CD14-positive monocyte (primary cell): ENCODE measurements at regions not wholly inside any gene's neighbourhood (a gene's known extent, or its start where the extent isn't known, plus 50 kb on each side); places are given as distances from the start of the nearest gene placed in this dataset.

Experiments used
- DNase-seq, 3 donors: peaks; one replicate each; pipeline ENCODE4 v3.0.0-alpha.2; 2011 to 2022
- H2AFZ ChIP-seq: 2 replicates; pipeline ENCODE4 v1.6.0; 2012; ENCODE audit warnings: mild to moderate bottlenecking, low read depth, low read length, inconsistent platforms; ENCODE audit not compliant: insufficient read depth, poor library complexity, severe bottlenecking
- H3K27ac ChIP-seq, 2 donors: 1 replicate in 1 of 2; 2 replicates in 1 of 2; pipeline ENCODE4 v1.5.1; 2012 to 2013; ENCODE audit warnings: low read length in 2 of 2, control low read depth in 1 of 2, inconsistent platforms in 1 of 2, low read depth in 1 of 2, mild to moderate bottlenecking in 1 of 2
- H3K27me3 ChIP-seq, 2 donors: one replicate each; pipeline versions ENCODE4 v1.6.0 to v1.6.1; 2011 to 2013; ENCODE audit warnings: low read length in 2 of 2; ENCODE audit not compliant: control insufficient read depth in 2 of 2, insufficient read depth in 2 of 2
- H3K36me3 ChIP-seq, 2 donors: replicated peaks in 1 of 2; 1 replicate in 1 of 2; 2 replicates in 1 of 2; pipeline versions ENCODE4 v1.5.1 to v1.6.1; 2012 to 2013; ENCODE audit warnings: low read length in 2 of 2, control low read depth in 1 of 2, inconsistent platforms in 1 of 2, mild to moderate bottlenecking in 1 of 2; ENCODE audit not compliant: insufficient read depth in 2 of 2, control insufficient read depth in 1 of 2
- H3K4me1 ChIP-seq, 2 donors: 1 replicate in 1 of 2; 2 replicates in 1 of 2; pipeline versions ENCODE4 v1.5.1 to v1.6.1; 2012 to 2013; ENCODE audit warnings: low read length in 2 of 2, control low read depth in 1 of 2, inconsistent platforms in 1 of 2, mild to moderate bottlenecking in 1 of 2, moderate library complexity in 1 of 2; ENCODE audit not compliant: insufficient read depth in 2 of 2, control insufficient read depth in 1 of 2
- H3K4me2 ChIP-seq: replicated peaks from 2 replicates; pipeline ENCODE3; 2012; ENCODE audit warnings: low read length, moderate library complexity, mild to moderate bottlenecking; ENCODE audit not compliant: poor library complexity, severe bottlenecking; ENCODE audit errors: extremely low read depth
- H3K4me3 ChIP-seq, 3 experiments: fragments of 200-600 bp in 1 of 3; sonication (generic) in 1 of 3; replicated peaks in 1 of 3; 1 replicate in 2 of 3; 2 replicates in 1 of 3; pipeline ENCODE4 v1.5.1; 2011 to 2013; ENCODE audit warnings: low read length in 3 of 3, mild to moderate bottlenecking in 3 of 3, control low read depth in 2 of 3, low read depth in 2 of 3, inconsistent platforms in 1 of 3, moderate library complexity in 1 of 3
- H3K79me2 ChIP-seq: 2 replicates; pipeline ENCODE4 v1.6.0; 2012; ENCODE audit warnings: mild to moderate bottlenecking, control low read depth, inconsistent platforms, low read length, moderate library complexity; ENCODE audit not compliant: insufficient read depth
- H3K9ac ChIP-seq: 2 replicates; pipeline ENCODE4 v1.6.0; 2017; ENCODE audit warnings: low read length, mild to moderate bottlenecking; ENCODE audit not compliant: insufficient read depth, poor library complexity, severe bottlenecking
- H3K9me3 ChIP-seq, 2 donors: replicated peaks in 1 of 2; 1 replicate in 1 of 2; 2 replicates in 1 of 2; pipeline versions ENCODE4 v1.5.1 to v1.6.1; 2012 to 2013; ENCODE audit warnings: low read length in 2 of 2, control low read depth in 1 of 2; ENCODE audit not compliant: control insufficient read depth in 1 of 2, insufficient read depth in 1 of 2
- H4K20me1 ChIP-seq: 2 replicates; pipeline ENCODE4 v1.6.0; 2012; ENCODE audit warnings: mild to moderate bottlenecking, low read length, control low read depth, moderate library complexity; ENCODE audit not compliant: insufficient read depth
- H3K27ac Mint-ChIP-seq, 7 donors: one replicate each; pipeline ENCODE4 v1.8.0; 2020; ENCODE audit warnings: mild to moderate bottlenecking in 7 of 7, mixed read lengths in 7 of 7, moderate library complexity in 6 of 7, inconsistent platforms in 2 of 7
- H3K27me3 Mint-ChIP-seq, 3 donors: one replicate each; pipeline ENCODE4 v1.8.0; 2021 to 2022; ENCODE audit warnings: low read depth in 3 of 3, mild to moderate bottlenecking in 3 of 3, mixed read lengths in 3 of 3, moderate library complexity in 3 of 3, inconsistent platforms in 1 of 3
- H3K36me3 Mint-ChIP-seq, 2 donors: one replicate each; pipeline ENCODE4 v1.8.0; 2020; ENCODE audit warnings: mixed read lengths in 2 of 2, inconsistent platforms in 1 of 2, mild to moderate bottlenecking in 1 of 2
- H3K4me1 Mint-ChIP-seq: one replicate; pipeline ENCODE4 v1.8.0; 2020; ENCODE audit warnings: mild to moderate bottlenecking, mixed read lengths
- H3K4me3 Mint-ChIP-seq, 2 donors: one replicate each; pipeline ENCODE4 v1.8.0; 2020; ENCODE audit warnings: mild to moderate bottlenecking in 2 of 2, mixed read lengths in 2 of 2, moderate library complexity in 1 of 2
- H3K9me3 Mint-ChIP-seq, 7 donors: one replicate each; pipeline ENCODE4 v1.8.0; 2020 to 2022; ENCODE audit warnings: mixed read lengths in 7 of 7, mild to moderate bottlenecking in 6 of 7, moderate library complexity in 6 of 7, inconsistent platforms in 2 of 7
- WGBS: methylation state at CpG from one replicate; pipeline ENCODE4 v1.1.5; 2013; ENCODE audit warnings: missing lambda C conversion rate; ENCODE audit not compliant: insufficient coverage; 5-methylcytosine and 5-hydroxymethylcytosine counted together
- intact Hi-C, 2 donors: fragments of 100-400 bp; cut with micrococcal nuclease; formaldehyde crosslinking; loops; one replicate each; pipeline versions ENCODE4 v1.15.0 to v1.15.1; 2023
- TF ChIP-seq, protein P1 (sequence below): fragments of 200-600 bp; IDR thresholded peaks from one replicate; pipeline ENCODE4 v1.8.0; 2022; ENCODE audit warnings: antibody characterized with exemption, mild to moderate bottlenecking

DNA sequence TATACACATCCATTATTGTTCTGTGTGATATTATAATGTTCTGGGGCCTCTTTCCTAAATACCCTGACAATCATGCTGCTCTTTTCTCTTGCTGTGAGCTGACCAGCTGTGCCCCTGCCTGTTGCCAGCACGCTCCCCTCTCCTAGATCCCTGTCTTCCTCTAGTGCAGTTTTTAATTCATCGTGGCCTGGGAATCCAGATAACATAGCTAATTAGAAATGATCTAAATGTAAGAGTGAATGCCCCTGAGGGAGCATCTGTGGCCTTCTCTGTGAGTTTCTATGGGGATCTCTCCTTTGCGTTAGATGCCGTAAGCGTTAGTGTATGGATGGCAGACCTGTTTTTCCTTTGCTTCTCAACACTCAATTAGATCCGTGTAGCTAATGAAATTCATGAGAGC is 434.3 kb downstream of the SPRY1 start:
- no peak overlapping the region for H3K27ac ChIP-seq
- no peaks in the 10 kb centered on the region for H3K9me3 ChIP-seq
- peaks cover 0 to 1% (median 0%) of the 10 kb centered on the region in 7 donors for H3K9me3 Mint-ChIP-seq
- H3K4me1 ChIP-seq, result no peaks in the 10 kb centered on the region
- WGBS, result no CpG with 5 or more reads among the region's 6 CpGs
- no peak overlapping the region for H3K4me3 ChIP-seq
- H3K79me2 ChIP-seq, result no peaks in the 10 kb centered on the region
- TF ChIP-seq, protein P1, sequence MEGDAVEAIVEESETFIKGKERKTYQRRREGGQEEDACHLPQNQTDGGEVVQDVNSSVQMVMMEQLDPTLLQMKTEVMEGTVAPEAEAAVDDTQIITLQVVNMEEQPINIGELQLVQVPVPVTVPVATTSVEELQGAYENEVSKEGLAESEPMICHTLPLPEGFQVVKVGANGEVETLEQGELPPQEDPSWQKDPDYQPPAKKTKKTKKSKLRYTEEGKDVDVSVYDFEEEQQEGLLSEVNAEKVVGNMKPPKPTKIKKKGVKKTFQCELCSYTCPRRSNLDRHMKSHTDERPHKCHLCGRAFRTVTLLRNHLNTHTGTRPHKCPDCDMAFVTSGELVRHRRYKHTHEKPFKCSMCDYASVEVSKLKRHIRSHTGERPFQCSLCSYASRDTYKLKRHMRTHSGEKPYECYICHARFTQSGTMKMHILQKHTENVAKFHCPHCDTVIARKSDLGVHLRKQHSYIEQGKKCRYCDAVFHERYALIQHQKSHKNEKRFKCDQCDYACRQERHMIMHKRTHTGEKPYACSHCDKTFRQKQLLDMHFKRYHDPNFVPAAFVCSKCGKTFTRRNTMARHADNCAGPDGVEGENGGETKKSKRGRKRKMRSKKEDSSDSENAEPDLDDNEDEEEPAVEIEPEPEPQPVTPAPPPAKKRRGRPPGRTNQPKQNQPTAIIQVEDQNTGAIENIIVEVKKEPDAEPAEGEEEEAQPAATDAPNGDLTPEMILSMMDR, result no peak
- H3K27ac Mint-ChIP-seq, result no peak overlapping the region
- no peaks in the 10 kb centered on the region for H4K20me1 ChIP-seq
- no peaks in the 10 kb centered on the region for H3K27me3 ChIP-seq
- H3K4me2 ChIP-seq, result no peak overlapping the region
- no peaks in the 10 kb centered on the region for H3K36me3 ChIP-seq
- H2AFZ ChIP-seq, result no peak overlapping the region
- no peak overlapping the region for H3K4me3 Mint-ChIP-seq
- H3K9ac ChIP-seq, result no peak overlapping the region
- DNase-seq, result no peak
- H3K36me3 Mint-ChIP-seq, result no peaks in the 10 kb centered on the region
- H3K4me1 Mint-ChIP-seq, result peaks cover 2% of the 10 kb centered on the region
- intact Hi-C loops, result no loop called here
- H3K27me3 Mint-ChIP-seq, result no peaks in the 10 kb centered on the region

DNA sequence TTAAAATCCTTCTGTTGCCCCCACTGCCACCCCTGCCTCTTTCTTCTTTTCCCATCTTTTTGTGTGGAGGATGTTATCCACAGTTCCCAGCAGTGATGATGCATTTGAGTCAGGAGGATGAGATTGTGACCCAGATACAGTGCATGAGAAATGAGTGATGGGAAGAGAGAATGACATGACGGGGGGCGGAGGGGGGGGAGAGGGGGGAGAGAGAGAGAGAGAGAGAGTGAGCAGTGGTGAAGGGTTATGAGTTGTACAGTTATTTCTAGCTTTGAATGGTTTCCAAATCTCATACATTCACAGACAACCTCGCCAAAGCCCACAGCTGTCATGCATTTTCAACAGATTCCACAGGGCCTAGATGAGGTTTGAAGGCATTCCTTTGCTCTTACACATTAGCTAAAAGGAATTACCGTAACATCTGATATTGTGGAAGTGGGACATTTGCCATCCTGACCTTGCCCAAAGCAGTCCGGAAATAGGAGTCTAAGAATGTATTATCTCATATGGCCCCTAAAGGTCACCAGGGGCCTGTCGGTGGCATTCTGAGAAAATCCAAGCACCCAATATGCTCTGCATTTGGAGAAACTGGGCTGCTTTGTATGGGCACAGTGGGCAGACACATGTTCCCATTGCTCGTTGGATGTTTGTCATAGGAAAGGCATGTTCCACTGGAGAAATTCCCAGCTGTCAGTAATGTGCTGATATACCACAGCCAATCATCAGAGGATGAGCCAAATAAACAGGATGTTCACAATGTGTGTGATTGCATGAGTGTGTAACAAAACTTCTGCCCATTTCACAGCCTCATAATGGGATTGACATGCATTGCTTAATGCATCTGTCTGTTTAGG is 435.8 kb downstream of the SPRY1 start:
- peaks cover 0 to 2% (median 0%) of the 10 kb centered on the region in 3 donors for H3K27me3 Mint-ChIP-seq
- intact Hi-C loops, result no loop called here
- H3K4me3 Mint-ChIP-seq, result no peak overlapping the region
- Histone ChIP-seq H3K4me1 (no peaks in the 10 kb centered on the region), H3K27me3 (no peaks in the 10 kb centered on the region), H2AFZ (no peak overlapping the region), H3K4me2 (no peak overlapping the region), H3K9ac (no peak overlapping the region), H3K79me2 (no peaks in the 10 kb centered on the region), H3K27ac (no peak overlapping the region), H4K20me1 (no peaks in the 10 kb centered on the region), H3K36me3 (no peaks in the 10 kb centered on the region), H3K4me3 (no peak overlapping the region), H3K9me3 (no peaks in the 10 kb centered on the region)
- TF ChIP-seq, protein P1, result no peak
- no peak for DNase-seq
- H3K4me1 Mint-ChIP-seq, result peaks cover 2% of the 10 kb centered on the region
- 93% methylated on average over 3 of the region's 7 CpGs for WGBS
- H3K36me3 Mint-ChIP-seq, result no peaks in the 10 kb centered on the region
- H3K9me3 Mint-ChIP-seq, result peaks cover 0 to 1% (median 0%) of the 10 kb centered on the region in 7 donors
- H3K27ac Mint-ChIP-seq, result no peak overlapping the region
